ENCODE measurements at regions not wholly inside any gene's neighbourhood (a gene's known extent, or its start where the extent isn't known, plus 50 kb on each side); places are given as distances from the start of the nearest gene placed in this dataset.

DNA sequence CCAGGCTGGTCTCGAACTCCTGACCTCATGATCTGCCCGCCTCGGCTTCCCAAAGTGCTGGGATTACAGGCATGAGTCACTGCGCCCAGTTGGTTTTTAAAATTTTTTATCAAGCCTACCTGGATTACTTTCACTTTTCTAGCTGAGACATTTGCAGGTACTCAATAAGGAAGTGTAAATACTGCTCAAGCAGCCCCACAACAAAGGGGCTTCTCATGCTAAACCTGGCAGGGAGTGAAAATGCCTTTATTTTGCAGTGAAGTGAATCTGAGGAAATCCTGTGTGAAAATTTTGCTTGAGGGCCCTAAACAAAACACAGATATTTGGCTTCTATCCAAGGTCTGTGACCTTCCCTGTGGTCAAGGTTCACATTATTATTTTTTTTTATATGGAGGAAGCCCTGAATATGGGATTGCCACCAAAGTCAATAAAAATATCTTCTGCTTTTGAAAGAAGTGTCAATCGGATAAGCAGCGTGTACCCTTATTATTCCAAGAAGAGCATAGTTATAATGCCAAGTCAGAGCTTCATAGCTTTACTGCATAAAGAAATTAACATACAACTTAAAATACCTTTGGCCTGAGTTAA is 481.0 kb downstream of the SH2D1A start:
- Histone ChIP-seq H3K79me2 (ENCODE audit: control insufficient read depth, insufficient read depth, low read length) (no peaks in the 10 kb centered on the region), H2AFZ (ENCODE audit: control insufficient read depth, low read depth, low read length) (no peak overlapping the region), H3K4me1 (ENCODE audit: control insufficient read depth, insufficient read depth, low read length) (no peaks in the 10 kb centered on the region), H3K9ac (ENCODE audit: control insufficient read depth, insufficient read depth, low read length) (no peak overlapping the region), H4K20me1 (ENCODE audit: control insufficient read depth, insufficient read depth) (no peaks in the 10 kb centered on the region), H3K9me3 (replicated peaks; ENCODE audit: control insufficient read depth, insufficient read depth, low read length) (no peaks in the 10 kb centered on the region), H3K36me3 (ENCODE audit: control insufficient read depth in 2 of 2, insufficient read depth in 2 of 2, low read length in 1 of 2) (no peaks in the 10 kb centered on the region), H3K4me3 (no peak overlapping the region), H3K27me3 (replicated peaks in 1 of 2; ENCODE audit: control insufficient read depth in 2 of 2, insufficient read depth in 2 of 2, low read length in 1 of 2) (no peaks in the 10 kb centered on the region), H3K4me2 (ENCODE audit: control insufficient read depth, insufficient read depth) (no peak overlapping the region), H3K27ac (ENCODE audit: control insufficient read depth, insufficient read depth) (no peak overlapping the region)
- WGBS (ENCODE audit: insufficient coverage, insufficient replicate concordance, low lambda C conversion rate, missing lambda C conversion rate), result 57% methylated on average over 6 of the region's 6 CpGs
- in situ Hi-C loops (cut with MboI), result no loop called here
- ChIA-PET SMC1A (ENCODE audit: uncharacterized antibody, unreplicated experiment) (no interaction called here), CTCF (no interaction called here), POLR2A (no interaction called here), RAD21 (ENCODE audit: unreplicated experiment) (no interaction called here)
- DNase-seq (ENCODE audit: low read depth, low spot score) (no peak), ATAC-seq (no peak), FAIRE-seq (no peak)
- intact Hi-C loops (cut with micrococcal nuclease; ENCODE audit: unreplicated experiment), result no loop called here
- TF ChIP-seq EED (IDR thresholded peaks at IDR 0.05; ENCODE audit: low read depth) (no peak), CHD1 (IDR thresholded peaks at IDR 0.05; ENCODE audit: low read depth, low read length) (no peak)
- BruUV-seq (replicated peaks), result no TSS peak

- ChIA-PET POLR2A (interaction anchor here (0.5 kb wide), 1 partner anchor 587 kb away, joined by 3 read pairs; no protein-coding TSS in a partner anchor), RAD21 (ENCODE audit: unreplicated experiment) (interaction anchor here (0.6 kb wide), 1 partner anchor 189 kb away, joined by 3 read pairs; no protein-coding TSS in a partner anchor), CTCF (no interaction called here), SMC1A (ENCODE audit: uncharacterized antibody, unreplicated experiment) (interaction anchor here (1.8 kb wide), 1 partner anchor 10 kb away, joined by 5 read pairs; no protein-coding TSS in a partner anchor)
- intact Hi-C loops (cut with micrococcal nuclease; ENCODE audit: unreplicated experiment) (no loop called here), in situ Hi-C loops (cut with MboI) (no loop called here)
- no TSS peak for BruUV-seq (replicated peaks)
- no peaks in the 10 kb centered on the region for H4K20me1 ChIP-seq (ENCODE audit: control insufficient read depth, insufficient read depth)
- no peak overlapping the region for H3K27ac ChIP-seq (ENCODE audit: control insufficient read depth, insufficient read depth)
- H2AFZ ChIP-seq (ENCODE audit: control insufficient read depth, low read depth, low read length), result no peak overlapping the region
- no peak overlapping the region for H3K9ac ChIP-seq (ENCODE audit: control insufficient read depth, insufficient read depth, low read length)
- H3K4me3 ChIP-seq, result no peak overlapping the region
- TF ChIP-seq ATF7 (IDR thresholded peaks at IDR 0.05; ENCODE audit: low read depth), result 0 out of 2 replicates have a peak, but pooled peaks have one; percentile 11
- peak; percentile 72 for TF ChIP-seq MTA2 (IDR thresholded peaks at IDR 0.05; ENCODE audit: low read depth)
- TF ChIP-seq MEF2B (IDR thresholded peaks at IDR 0.05; ENCODE audit: partially characterized antibody, poor library complexity, severe bottlenecking), result peak; percentile 70
- TF ChIP-seq MEF2A (IDR thresholded peaks at IDR 0.05; ENCODE audit: insufficient read depth, low read depth, low read length), result no peak
- no peak overlapping the region for H3K4me2 ChIP-seq (ENCODE audit: control insufficient read depth, insufficient read depth)
- H3K27me3 ChIP-seq (replicated peaks in 1 of 2; ENCODE audit: control insufficient read depth in 2 of 2, insufficient read depth in 2 of 2, low read length in 1 of 2), result no peaks in the 10 kb centered on the region
- FAIRE-seq, result no peak
- no peaks in the 10 kb centered on the region for H3K79me2 ChIP-seq (ENCODE audit: control insufficient read depth, insufficient read depth, low read length)
- peak; percentile 69 for ATAC-seq
- DNase-seq (ENCODE audit: low read depth, low spot score), result no peak
- WGBS (ENCODE audit: insufficient coverage, insufficient replicate concordance, low lambda C conversion rate, missing lambda C conversion rate), result 25% methylated on average over 5 of the region's 5 CpGs
- no peaks in the 10 kb centered on the region for H3K9me3 ChIP-seq (replicated peaks; ENCODE audit: control insufficient read depth, insufficient read depth, low read length)
- H3K36me3 ChIP-seq (ENCODE audit: control insufficient read depth in 2 of 2, insufficient read depth in 2 of 2, low read length in 1 of 2), result no peaks in the 10 kb centered on the region
- no peaks in the 10 kb centered on the region for H3K4me1 ChIP-seq (ENCODE audit: control insufficient read depth, insufficient read depth, low read length)
Observed at GRCh38 chrX:124829930-124830329, 483.6 kb downstream of the SH2D1A start.
